ENCODE measurements at regions not wholly inside any gene's neighbourhood (a gene's known extent, or its start where the extent isn't known, plus 50 kb on each side); places are given as distances from the start of the nearest gene placed in this dataset.

GRCh38 chr20:59422872-59423544, 122.6 kb downstream of the EDN3 start:
- 68 to 73% (median 71%) methylated on average over 8 to 10 of the region's 10 CpGs for WGBS, 3 donors
- TF ChIP-seq EP300 (IDR thresholded peaks at IDR 0.05) = no peak
- no peak for TF ChIP-seq CTCF (IDR thresholded peaks at IDR 0.05)
- no peak for TF ChIP-seq POLR2A (IDR thresholded peaks at IDR 0.05)
- Histone ChIP-seq H3K4me3 (no peak overlapping the region), H3K9me3 (no peaks in the 10 kb centered on the region), H3K27ac (no peak overlapping the region), H3K36me3 (no peaks in the 10 kb centered on the region), H3K4me1 (ENCODE audit: insufficient read depth) (no peaks in the 10 kb centered on the region), H3K27me3 (no peaks in the 10 kb centered on the region)
- no peak for DNase-seq
- intact Hi-C loops (cut with DNase I) = no loop called here

GRCh38 chr20:59424976-59425375, 124.6 kb downstream of the EDN3 start:
- 76 to 79% (median 77%) methylated on average over 13 of the region's 13 CpGs for WGBS, 3 donors
- Histone ChIP-seq H3K4me1 (ENCODE audit: insufficient read depth) (no peaks in the 10 kb centered on the region), H3K4me3 (no peak overlapping the region), H3K9me3 (no peaks in the 10 kb centered on the region), H3K27me3 (no peaks in the 10 kb centered on the region), H3K27ac (no peak overlapping the region), H3K36me3 (no peaks in the 10 kb centered on the region)
- no peak for DNase-seq
- intact Hi-C loops (cut with DNase I) = no loop called here
- TF ChIP-seq EP300 (IDR thresholded peaks at IDR 0.05) (no peak), POLR2A (IDR thresholded peaks at IDR 0.05) (no peak), CTCF (IDR thresholded peaks at IDR 0.05) (no peak)

GRCh38 chr20:59425572-59425971, 125.2 kb downstream of the EDN3 start:
- 85 to 90% (median 86%) methylated on average over 5 of the region's 5 CpGs for WGBS, 3 donors
- TF ChIP-seq EP300 (IDR thresholded peaks at IDR 0.05) (no peak), POLR2A (IDR thresholded peaks at IDR 0.05) (no peak), CTCF (IDR thresholded peaks at IDR 0.05) (no peak)
- Histone ChIP-seq H3K4me1 (ENCODE audit: insufficient read depth) (no peaks in the 10 kb centered on the region), H3K36me3 (no peaks in the 10 kb centered on the region), H3K27me3 (no peaks in the 10 kb centered on the region), H3K27ac (no peak overlapping the region), H3K9me3 (no peaks in the 10 kb centered on the region), H3K4me3 (no peak overlapping the region)
- no peak for DNase-seq
- intact Hi-C loops (cut with DNase I) = no loop called here

GRCh38 chr20:59428006-59428405, 127.6 kb downstream of the EDN3 start:
- no peak for DNase-seq
- intact Hi-C loops (cut with DNase I) = no loop called here
- Histone ChIP-seq H3K27me3 (no peaks in the 10 kb centered on the region), H3K36me3 (no peaks in the 10 kb centered on the region), H3K27ac (no peak overlapping the region), H3K4me1 (ENCODE audit: insufficient read depth) (no peaks in the 10 kb centered on the region), H3K9me3 (no peaks in the 10 kb centered on the region), H3K4me3 (no peak overlapping the region)
- TF ChIP-seq POLR2A (IDR thresholded peaks at IDR 0.05) (no peak), EP300 (IDR thresholded peaks at IDR 0.05) (no peak), CTCF (IDR thresholded peaks at IDR 0.05) (no peak)
